ENCODE measurements at regions not wholly inside any gene's neighbourhood (a gene's known extent, or its start where the extent isn't known, plus 50 kb on each side); places are given as distances from the start of the nearest gene placed in this dataset.

GRCh38 chr9:106751681-106752080, 111.3 kb upstream of the ZNF462 start:
- TF ChIP-seq, protein P1, sequence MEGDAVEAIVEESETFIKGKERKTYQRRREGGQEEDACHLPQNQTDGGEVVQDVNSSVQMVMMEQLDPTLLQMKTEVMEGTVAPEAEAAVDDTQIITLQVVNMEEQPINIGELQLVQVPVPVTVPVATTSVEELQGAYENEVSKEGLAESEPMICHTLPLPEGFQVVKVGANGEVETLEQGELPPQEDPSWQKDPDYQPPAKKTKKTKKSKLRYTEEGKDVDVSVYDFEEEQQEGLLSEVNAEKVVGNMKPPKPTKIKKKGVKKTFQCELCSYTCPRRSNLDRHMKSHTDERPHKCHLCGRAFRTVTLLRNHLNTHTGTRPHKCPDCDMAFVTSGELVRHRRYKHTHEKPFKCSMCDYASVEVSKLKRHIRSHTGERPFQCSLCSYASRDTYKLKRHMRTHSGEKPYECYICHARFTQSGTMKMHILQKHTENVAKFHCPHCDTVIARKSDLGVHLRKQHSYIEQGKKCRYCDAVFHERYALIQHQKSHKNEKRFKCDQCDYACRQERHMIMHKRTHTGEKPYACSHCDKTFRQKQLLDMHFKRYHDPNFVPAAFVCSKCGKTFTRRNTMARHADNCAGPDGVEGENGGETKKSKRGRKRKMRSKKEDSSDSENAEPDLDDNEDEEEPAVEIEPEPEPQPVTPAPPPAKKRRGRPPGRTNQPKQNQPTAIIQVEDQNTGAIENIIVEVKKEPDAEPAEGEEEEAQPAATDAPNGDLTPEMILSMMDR (conservative IDR thresholded peaks at IDR 0.05; ENCODE audit: low read length) = no peak
- no peak for TF ChIP-seq EZH2phosphoT487 (IDR thresholded peaks at IDR 0.05; ENCODE audit: borderline replicate concordance, low read depth, low read length)
